GM19043 (cell line): ENCODE measurements at regions not wholly inside any gene's neighbourhood (a gene's known extent, or its start where the extent isn't known, plus 50 kb on each side); places are given as distances from the start of the nearest gene placed in this dataset.

Experiments used
- ATAC-seq: cut with Tn5 transposase; IDR thresholded peaks from one replicate; pipeline ENCODE4 v1.9.1; 2021; ENCODE audit warnings: low read depth; ENCODE audit not compliant: unreplicated experiment

GRCh38 chr16:73890186-73891128 lies 406.2 kb upstream of the PSMD7 start:
- ATAC-seq, result no peak

GRCh38 chr16:73888840-73889490 lies 407.6 kb upstream of the PSMD7 start:
- ATAC-seq, result no peak

GRCh38 chr16:73887911-73888310 lies 408.7 kb upstream of the PSMD7 start:
- no peak for ATAC-seq

- no peak for ATAC-seq
Observed at GRCh38 chr16:73886426-73886825, 410.2 kb upstream of the PSMD7 start.

GRCh38 chr16:73885319-73885718 lies 411.3 kb upstream of the PSMD7 start:
- no peak for ATAC-seq

GRCh38 chr16:73883841-73884240 lies 412.8 kb upstream of the PSMD7 start:
- no peak for ATAC-seq

- no peak for ATAC-seq
Observed at GRCh38 chr16:73883126-73883525, 413.5 kb upstream of the PSMD7 start.

- no peak for ATAC-seq
Observed at GRCh38 chr16:73882651-73883050, 414.0 kb upstream of the PSMD7 start.

GRCh38 chr16:73882033-73882432 lies 414.6 kb upstream of the PSMD7 start:
- no peak for ATAC-seq

GRCh38 chr16:73879621-73880020 lies 417.0 kb upstream of the PSMD7 start:
- no peak for ATAC-seq

- ATAC-seq, result no peak
Observed at GRCh38 chr16:73878611-73879010, 418.0 kb upstream of the PSMD7 start.

- ATAC-seq, result no peak
Observed at GRCh38 chr16:73877150-73877549, 419.5 kb upstream of the PSMD7 start.

- ATAC-seq, result no peak
Observed at GRCh38 chr16:73875996-73876690, 420.5 kb upstream of the PSMD7 start.

GRCh38 chr16:73874324-73874723 lies 422.3 kb upstream of the PSMD7 start:
- no peak for ATAC-seq

- ATAC-seq, result no peak
Observed at GRCh38 chr16:73873643-73874042, 423.0 kb upstream of the PSMD7 start.

- no peak for ATAC-seq
Observed at GRCh38 chr16:73872856-73873255, 423.8 kb upstream of the PSMD7 start.

GRCh38 chr16:73871088-73871733 lies 425.4 kb upstream of the PSMD7 start:
- no peak for ATAC-seq

- no peak for ATAC-seq
Observed at GRCh38 chr16:73869126-73869525, 427.5 kb upstream of the PSMD7 start.

- ATAC-seq, result no peak
Observed at GRCh38 chr16:73864868-73865267, 431.7 kb upstream of the PSMD7 start.

- no peak for ATAC-seq
Observed at GRCh38 chr16:73858326-73858725, 438.3 kb upstream of the PSMD7 start.

GRCh38 chr16:73853968-73854367 lies 442.6 kb upstream of the PSMD7 start:
- ATAC-seq, result no peak
